ENCODE measurements at regions not wholly inside any gene's neighbourhood (a gene's known extent, or its start where the extent isn't known, plus 50 kb on each side); places are given as distances from the start of the nearest gene placed in this dataset.

GRCh38 chr5:36452424-36453006 lies 150.8 kb upstream of the RANBP3L start:
- WGBS, 2 donors, result 47 to 54% methylated on average over 4 of the region's 4 CpGs
- Histone ChIP-seq H3K36me3 (no peaks in the 10 kb centered on the region), H3K9me3 (no peaks in the 10 kb centered on the region), H3K4me1 (no peaks in the 10 kb centered on the region), H3K27ac (no peak overlapping the region), H3K4me3 (no peak overlapping the region), H3K27me3 (no peaks in the 10 kb centered on the region)
- no peak for TF ChIP-seq EP300 (IDR thresholded peaks at IDR 0.05)
- TF ChIP-seq POLR2A (IDR thresholded peaks at IDR 0.05), result no peak
- TF ChIP-seq CTCF (IDR thresholded peaks at IDR 0.05), result no peak
- no peak for DNase-seq (ENCODE audit: low spot score in 2 of 2)

- Histone ChIP-seq H3K27me3 (no peaks in the 10 kb centered on the region), H3K36me3 (no peaks in the 10 kb centered on the region)
- 65 to 84% methylated on average over 3 of the region's 3 CpGs for WGBS, 2 donors
Measured at GRCh38 chr5:36457511-36458270, 148.7 kb upstream of the SLC1A3 start.

GRCh38 chr5:36458746-36459145 lies 147.7 kb upstream of the SLC1A3 start:
- Histone ChIP-seq H3K9me3 (no peaks in the 10 kb centered on the region), H3K27me3 (no peaks in the 10 kb centered on the region), H3K4me3 (no peak overlapping the region), H3K27ac (no peak overlapping the region), H3K36me3 (no peaks in the 10 kb centered on the region), H3K4me1 (peaks cover 0 to 3% (median 0%) of the 10 kb centered on the region in 4 donors)
- TF ChIP-seq CTCF (IDR thresholded peaks at IDR 0.05), result no peak
- no peak for TF ChIP-seq POLR2A (IDR thresholded peaks at IDR 0.05)
- DNase-seq (ENCODE audit: low spot score in 2 of 2), result no peak
- WGBS, 2 donors, result 78 to 79% methylated on average over 3 of the region's 3 CpGs

More at GRCh38 chr5:36457511-36458270, 148.7 kb upstream of the SLC1A3 start:
- DNase-seq (ENCODE audit: low spot score in 2 of 2), result no peak
- Histone ChIP-seq H3K4me1 (peaks cover 0 to 3% (median 0%) of the 10 kb centered on the region in 4 donors), H3K4me3 (no peak overlapping the region), H3K9me3 (no peaks in the 10 kb centered on the region), H3K27ac (no peak overlapping the region)
- TF ChIP-seq EP300 (IDR thresholded peaks at IDR 0.05) (no peak), CTCF (IDR thresholded peaks at IDR 0.05) (no peak), POLR2A (IDR thresholded peaks at IDR 0.05) (no peak)

- Histone ChIP-seq H3K9me3 (no peaks in the 10 kb centered on the region), H3K36me3 (no peaks in the 10 kb centered on the region), H3K4me1 (peaks cover 0 to 3% (median 0%) of the 10 kb centered on the region in 4 donors), H3K4me3 (no peak overlapping the region), H3K27ac (no peak overlapping the region), H3K27me3 (no peaks in the 10 kb centered on the region)
- DNase-seq (ENCODE audit: low spot score in 2 of 2), result no peak
- 61 to 62% methylated on average over 5 of the region's 5 CpGs for WGBS, 2 donors
- TF ChIP-seq CTCF (IDR thresholded peaks at IDR 0.05), result no peak
- TF ChIP-seq POLR2A (IDR thresholded peaks at IDR 0.05), result no peak
- TF ChIP-seq EP300 (IDR thresholded peaks at IDR 0.05), result no peak
Measured at GRCh38 chr5:36459176-36460135, 146.9 kb upstream of the SLC1A3 start.

Data from tibial nerve (tissue), 4 donors.